ENCODE measurements at regions not wholly inside any gene's neighbourhood (a gene's known extent, or its start where the extent isn't known, plus 50 kb on each side); places are given as distances from the start of the nearest gene placed in this dataset.
"Not testable (repeated sequence)": the region's sequence is repeated elsewhere in the genome, so short reads cannot be mapped to it uniquely, and the experiment has no call there.

DNA sequence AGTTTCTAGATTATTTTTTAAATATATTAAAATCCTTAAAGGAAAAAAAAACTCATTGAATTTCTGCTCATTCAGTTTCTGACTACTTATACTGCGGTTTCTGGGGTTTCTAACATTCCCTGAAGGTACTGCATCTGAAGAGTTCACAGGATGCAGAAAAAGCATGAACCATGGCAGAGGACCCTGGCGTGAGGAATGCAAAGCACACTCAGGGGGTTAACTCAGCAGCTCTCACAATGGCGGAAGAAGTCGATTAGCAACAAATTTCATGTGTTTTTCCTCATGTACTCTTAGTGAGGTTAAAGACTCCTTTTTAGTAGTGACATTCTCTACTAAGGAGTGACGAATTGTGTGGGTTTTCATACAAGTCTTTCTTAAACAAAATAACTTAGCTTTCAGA is 975.6 kb downstream of the NCAM2 start:
- H3K4me3 ChIP-seq (ENCODE audit: control insufficient read depth, low read depth, low read length): no peak overlapping the region
- no peak for TF ChIP-seq CTCF (IDR thresholded peaks at IDR 0.05; ENCODE audit: control insufficient read depth, insufficient read depth, low read depth, low read length, missing control alignments)
- DNase-seq (ENCODE audit: low read depth): no peak

DNA sequence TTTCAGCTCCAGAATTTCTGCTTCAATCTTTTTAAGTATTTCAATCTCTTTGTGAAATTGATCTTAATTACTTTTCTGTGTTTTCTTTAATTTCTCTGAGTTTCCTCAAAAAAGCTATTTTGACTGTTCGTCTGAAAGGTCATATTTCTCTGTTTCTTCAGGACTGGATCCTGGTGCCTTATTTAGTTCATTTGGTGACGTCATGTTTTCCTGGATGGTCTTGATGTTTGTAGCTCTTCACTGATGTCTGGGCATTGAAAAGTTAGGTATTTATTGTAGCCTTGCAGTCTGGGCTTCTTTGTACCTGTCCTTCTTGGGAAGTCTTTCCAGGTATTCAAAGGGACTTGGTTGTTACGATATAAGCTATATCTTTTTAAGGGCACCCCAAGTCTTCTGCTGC is 998.7 kb downstream of the NCAM2 start:
- DNase-seq (ENCODE audit: low read depth): no peak
- TF ChIP-seq CTCF (IDR thresholded peaks at IDR 0.05; ENCODE audit: control insufficient read depth, insufficient read depth, low read depth, low read length, missing control alignments): no peak
- no peak overlapping the region for H3K4me3 ChIP-seq (ENCODE audit: control insufficient read depth, low read depth, low read length)

DNA sequence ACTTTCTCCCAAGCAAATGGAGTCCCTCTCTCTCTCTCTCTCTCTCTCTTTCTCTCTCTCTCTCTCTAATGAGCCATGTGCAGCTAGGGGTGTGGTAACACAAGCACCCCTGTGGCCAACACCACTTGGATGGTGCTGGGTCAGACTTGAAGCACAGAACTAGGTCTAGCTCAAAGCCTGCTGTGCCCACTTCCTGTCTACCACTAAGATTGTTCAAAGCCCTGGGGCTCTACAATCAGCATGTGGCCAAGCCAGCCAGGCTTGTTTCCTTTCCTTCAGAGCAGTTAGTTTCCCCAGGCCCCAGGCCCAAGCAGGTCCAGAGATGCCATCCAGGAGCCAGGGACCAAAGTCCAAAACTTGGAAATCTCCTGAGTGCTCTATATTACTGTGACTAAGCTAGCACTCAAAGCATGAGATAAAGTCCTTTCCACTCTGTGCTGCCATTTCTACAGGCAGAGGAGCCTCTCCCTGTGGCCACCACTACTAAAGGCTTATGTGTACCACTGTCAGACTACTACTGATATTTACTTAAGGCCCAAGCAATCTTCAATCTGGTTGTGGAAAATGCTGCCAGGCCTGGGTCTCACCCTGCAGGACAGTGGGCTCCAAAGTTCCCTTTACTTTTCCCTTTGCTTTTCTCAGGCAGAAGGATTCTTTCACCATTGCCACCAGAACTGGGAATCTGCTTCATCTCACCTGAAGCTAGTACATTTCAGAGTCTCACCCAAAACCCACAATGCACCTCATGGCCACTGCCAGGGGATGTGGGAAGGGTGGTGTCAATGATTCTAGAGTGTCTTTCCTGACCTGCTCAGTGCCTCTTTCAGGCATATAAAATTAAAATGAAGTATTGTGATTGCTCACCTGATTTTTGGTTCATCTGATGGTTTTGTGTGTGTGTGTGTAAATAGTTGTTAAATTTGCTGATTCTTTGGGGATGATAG is 999.5 kb downstream of the NCAM2 start:
- no peak for TF ChIP-seq CTCF (IDR thresholded peaks at IDR 0.05; ENCODE audit: control insufficient read depth, insufficient read depth, low read depth, low read length, missing control alignments)
- DNase-seq (ENCODE audit: low read depth): no peak
- no peak overlapping the region for H3K4me3 ChIP-seq (ENCODE audit: control insufficient read depth, low read depth, low read length)

DNA sequence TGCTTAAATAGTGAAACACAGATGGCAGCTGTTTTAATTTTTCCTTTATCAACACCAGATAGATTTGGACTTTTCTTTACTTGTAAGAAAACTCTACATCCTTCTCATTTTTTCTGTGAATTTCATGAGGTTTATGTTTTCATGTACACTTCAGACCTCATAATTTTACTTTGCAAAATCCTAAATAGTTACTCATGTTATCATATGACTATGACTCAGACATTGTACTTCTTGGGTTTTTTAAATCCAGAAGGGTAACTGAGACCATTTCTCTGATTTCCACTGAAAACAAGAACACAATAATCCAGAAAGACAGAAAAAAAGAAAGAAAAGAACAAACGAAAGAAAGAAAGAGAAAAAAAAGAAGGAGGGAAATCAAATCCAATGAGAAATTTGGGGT is 1021.6 kb downstream of the NCAM2 start:
- no peak for DNase-seq (ENCODE audit: low read depth)
- no peak for TF ChIP-seq CTCF (IDR thresholded peaks at IDR 0.05; ENCODE audit: control insufficient read depth, insufficient read depth, low read depth, low read length, missing control alignments)
- no peak overlapping the region for H3K4me3 ChIP-seq (ENCODE audit: control insufficient read depth, low read depth, low read length)

- no peak overlapping the region for H3K4me3 ChIP-seq (ENCODE audit: control insufficient read depth, low read depth, low read length)
- TF ChIP-seq CTCF (IDR thresholded peaks at IDR 0.05; ENCODE audit: control insufficient read depth, insufficient read depth, low read depth, low read length, missing control alignments): no peak
These were observed 1022.0 kb downstream of the NCAM2 start for GRCh38 chr21:22020221-22020620.

GRCh38 chr21:22023896-22024295 is 1025.7 kb downstream of the NCAM2 start:
- not testable (repeated sequence) for DNase-seq (ENCODE audit: low read depth); H3K4me3 ChIP-seq (ENCODE audit: control insufficient read depth, low read depth, low read length)

More at GRCh38 chr21:22020221-22020620, 1022.0 kb downstream of the NCAM2 start:
- no peak for DNase-seq (ENCODE audit: low read depth)

- no peak overlapping the region for H3K4me3 ChIP-seq (ENCODE audit: control insufficient read depth, low read depth, low read length)
- DNase-seq (ENCODE audit: low read depth): no peak
- no peak for TF ChIP-seq CTCF (IDR thresholded peaks at IDR 0.05; ENCODE audit: control insufficient read depth, insufficient read depth, low read depth, low read length, missing control alignments)
These were observed 1046.2 kb downstream of the NCAM2 start for GRCh38 chr21:22044431-22044830.
